Activated T-helper 2 cell treated with anti-CD3 and anti-CD28 coated beads, Interferon-gamma antibody, Interleukin-2, Interleukin-4, amounts not matched to agents 10 μg/mL and 5 μg/mL and 100 μg/mL, durations not matched to agents 14 hours and 24 hours and 36 hours (primary cell): ENCODE measurements at regions not wholly inside any gene's neighbourhood (a gene's known extent, or its start where the extent isn't known, plus 50 kb on each side); places are given as distances from the start of the nearest gene placed in this dataset.

Source experiments
- DNase-seq: peaks from one replicate; pipeline ENCODE4 v3.0.0; 2021; ENCODE audit warnings: low spot score
- H3K27ac Mint-ChIP-seq: one replicate; pipeline ENCODE4 v1.8.0; 2021; ENCODE audit warnings: mixed read lengths
- H3K27me3 Mint-ChIP-seq: one replicate; pipeline ENCODE4 v1.8.0; 2021; ENCODE audit warnings: low read depth, mixed read lengths
- H3K36me3 Mint-ChIP-seq: one replicate; pipeline ENCODE4 v1.8.0; 2021; ENCODE audit warnings: low read depth, mixed read lengths
- H3K4me1 Mint-ChIP-seq: one replicate; pipeline ENCODE4 v1.8.0; 2021; ENCODE audit warnings: low read depth, mixed read lengths
- H3K4me3 Mint-ChIP-seq: one replicate; pipeline ENCODE4 v1.8.0; 2021; ENCODE audit warnings: low read depth, mild to moderate bottlenecking, moderate library complexity, mixed read lengths
- H3K9me3 Mint-ChIP-seq: one replicate; pipeline ENCODE4 v1.8.0; 2021; ENCODE audit warnings: mixed read lengths
- intact Hi-C: fragments of 100-400 bp; cut with micrococcal nuclease; formaldehyde crosslinking; loops from one replicate; pipeline ENCODE4 v1.15.1; 2023

DNA sequence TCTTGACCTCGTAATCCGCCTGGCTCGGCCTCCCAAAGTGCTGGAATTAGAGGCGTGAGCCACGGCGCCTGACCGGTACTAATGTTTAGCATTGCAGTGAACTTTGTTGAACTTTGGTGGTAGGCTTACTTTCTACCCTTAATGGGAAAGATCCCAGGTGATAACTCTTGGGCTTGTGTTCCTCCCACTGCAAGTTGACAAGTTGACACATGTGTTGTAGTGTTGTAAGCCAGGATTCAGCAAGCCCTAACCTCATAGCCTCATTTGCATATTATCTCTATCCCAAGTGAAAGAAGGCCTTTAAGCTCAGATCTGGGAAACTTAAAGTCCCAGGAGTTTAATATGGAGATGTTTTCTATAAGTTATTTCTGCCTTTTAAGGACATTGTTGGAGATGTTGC, 80.0 kb upstream of the CLCN4 start:
- no peak for DNase-seq
- H3K36me3 Mint-ChIP-seq = peaks cover 11% of the 10 kb centered on the region
- H3K4me3 Mint-ChIP-seq = no peak overlapping the region
- intact Hi-C loops = no loop called here
- no peak overlapping the region for H3K27ac Mint-ChIP-seq
- H3K4me1 Mint-ChIP-seq = peaks cover 1% of the 10 kb centered on the region
- H3K27me3 Mint-ChIP-seq = no peaks in the 10 kb centered on the region
- H3K9me3 Mint-ChIP-seq = no peaks in the 10 kb centered on the region

- intact Hi-C loops = no loop called here
- Mint-ChIP-seq H3K9me3 (no peaks in the 10 kb centered on the region), H3K27me3 (no peaks in the 10 kb centered on the region), H3K36me3 (peaks cover 14% of the 10 kb centered on the region), H3K4me1 (peaks cover 3% of the 10 kb centered on the region), H3K4me3 (no peak overlapping the region), H3K27ac (no peak overlapping the region)
- DNase-seq = no peak
These were observed 79.2 kb upstream of the CLCN4 start for GRCh38 chrX:10077425-10078188.

GRCh38 chrX:10078266-10078665, 78.5 kb upstream of the CLCN4 start:
- no peak for DNase-seq
- intact Hi-C loops = no loop called here
- no peaks in the 10 kb centered on the region for H3K27me3 Mint-ChIP-seq
- H3K9me3 Mint-ChIP-seq = no peaks in the 10 kb centered on the region
- H3K4me3 Mint-ChIP-seq = no peak overlapping the region
- H3K4me1 Mint-ChIP-seq = peaks cover 10% of the 10 kb centered on the region
- H3K27ac Mint-ChIP-seq = no peak overlapping the region
- peaks cover 14% of the 10 kb centered on the region for H3K36me3 Mint-ChIP-seq

- Mint-ChIP-seq H3K36me3 (peaks cover 17% of the 10 kb centered on the region), H3K9me3 (no peaks in the 10 kb centered on the region), H3K4me3 (no peak overlapping the region), H3K27ac (no peak overlapping the region), H3K4me1 (peaks cover 14% of the 10 kb centered on the region), H3K27me3 (no peaks in the 10 kb centered on the region)
- DNase-seq = no peak
- intact Hi-C loops = no loop called here
These were observed 77.5 kb upstream of the CLCN4 start for GRCh38 chrX:10079231-10079630.

GRCh38 chrX:10083809-10084208, 73.0 kb upstream of the CLCN4 start:
- no peaks in the 10 kb centered on the region for H3K9me3 Mint-ChIP-seq
- intact Hi-C loops = loop anchor here (1.0 to 2.0 kb wide), 3 partner anchors 14 to 79 kb away; no protein-coding TSS in a partner anchor

GRCh38 chrX:10085223-10085622, 71.6 kb upstream of the CLCN4 start:
- no peak overlapping the region for H3K4me3 Mint-ChIP-seq
- H3K27ac Mint-ChIP-seq = no peak overlapping the region
- intact Hi-C loops = no loop called here
- DNase-seq = no peak
- H3K4me1 Mint-ChIP-seq = peaks cover 34% of the 10 kb centered on the region
- H3K9me3 Mint-ChIP-seq = no peaks in the 10 kb centered on the region
- H3K36me3 Mint-ChIP-seq = peaks cover 31% of the 10 kb centered on the region
- no peaks in the 10 kb centered on the region for H3K27me3 Mint-ChIP-seq

More at GRCh38 chrX:10083809-10084208, 73.0 kb upstream of the CLCN4 start:
- no peak for DNase-seq
- Mint-ChIP-seq H3K4me1 (peaks cover 34% of the 10 kb centered on the region), H3K27ac (peak overlapping the region; percentile 60), H3K36me3 (peaks cover 34% of the 10 kb centered on the region), H3K4me3 (no peak overlapping the region), H3K27me3 (no peaks in the 10 kb centered on the region)

- no peaks in the 10 kb centered on the region for H3K9me3 Mint-ChIP-seq
- H3K27me3 Mint-ChIP-seq = no peaks in the 10 kb centered on the region
- peaks cover 31% of the 10 kb centered on the region for H3K36me3 Mint-ChIP-seq
- no peak overlapping the region for H3K4me3 Mint-ChIP-seq
- no peak overlapping the region for H3K27ac Mint-ChIP-seq
- DNase-seq = no peak
- H3K4me1 Mint-ChIP-seq = peaks cover 34% of the 10 kb centered on the region
- intact Hi-C loops = no loop called here
These were observed 70.1 kb upstream of the CLCN4 start for GRCh38 chrX:10086676-10087075.

DNA sequence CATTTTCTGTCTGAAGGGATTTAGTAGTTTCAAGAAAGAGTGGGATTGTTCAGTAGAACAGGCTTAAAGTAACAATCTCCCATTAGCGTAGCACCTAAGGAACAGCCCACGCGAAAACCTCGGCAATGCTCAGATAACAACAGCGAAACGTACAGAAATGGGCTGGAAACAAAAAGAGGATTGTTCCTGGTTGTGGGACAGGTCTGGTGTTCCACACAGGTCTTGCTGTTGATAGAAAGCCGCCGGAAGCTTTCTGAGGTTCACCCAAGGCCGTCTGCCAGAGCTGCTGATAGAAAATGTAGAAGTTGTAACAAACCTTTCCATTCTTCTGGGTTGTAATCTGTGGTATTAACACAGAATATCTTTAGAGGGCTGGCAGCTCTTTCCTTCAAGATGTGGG, 69.4 kb upstream of the CLCN4 start:
- Mint-ChIP-seq H3K4me1 (peaks cover 33% of the 10 kb centered on the region), H3K9me3 (no peaks in the 10 kb centered on the region), H3K36me3 (peaks cover 32% of the 10 kb centered on the region), H3K27ac (no peak overlapping the region), H3K27me3 (no peaks in the 10 kb centered on the region), H3K4me3 (no peak overlapping the region)
- no peak for DNase-seq
- intact Hi-C loops = no loop called here

- Mint-ChIP-seq H3K27ac (no peak overlapping the region), H3K4me3 (no peak overlapping the region), H3K36me3 (peaks cover 40% of the 10 kb centered on the region), H3K27me3 (no peaks in the 10 kb centered on the region), H3K4me1 (peaks cover 20% of the 10 kb centered on the region), H3K9me3 (no peaks in the 10 kb centered on the region)
- DNase-seq = no peak
- intact Hi-C loops = no loop called here
These were observed 67.4 kb upstream of the CLCN4 start for GRCh38 chrX:10089378-10089795.

GRCh38 chrX:10090319-10090718, 66.5 kb upstream of the CLCN4 start:
- no peaks in the 10 kb centered on the region for H3K27me3 Mint-ChIP-seq
- no peak for DNase-seq
- H3K27ac Mint-ChIP-seq = no peak overlapping the region
- no peaks in the 10 kb centered on the region for H3K9me3 Mint-ChIP-seq
- intact Hi-C loops = no loop called here
- no peak overlapping the region for H3K4me3 Mint-ChIP-seq
- peaks cover 14% of the 10 kb centered on the region for H3K4me1 Mint-ChIP-seq
- peaks cover 35% of the 10 kb centered on the region for H3K36me3 Mint-ChIP-seq

DNA sequence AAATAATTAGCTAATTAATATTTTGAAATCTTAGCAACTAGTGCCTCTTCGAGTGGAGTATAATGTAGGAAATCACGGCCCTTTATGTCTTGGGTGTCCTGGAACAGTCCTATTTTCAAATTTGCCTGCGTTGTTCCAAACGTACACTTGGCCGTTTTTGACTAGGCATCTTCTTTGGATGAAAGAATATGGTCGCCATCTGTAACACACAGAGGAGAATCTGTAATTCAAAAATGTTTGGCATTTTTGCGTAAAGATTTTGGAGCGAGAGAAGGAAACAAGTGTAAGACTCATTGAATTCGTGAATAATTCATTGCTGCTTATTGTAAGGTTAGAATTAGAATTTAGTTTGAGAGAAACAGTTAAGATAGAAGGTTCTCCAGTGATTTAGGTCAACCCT, 61.5 kb upstream of the CLCN4 start:
- intact Hi-C loops = no loop called here
- peaks cover 47% of the 10 kb centered on the region for H3K36me3 Mint-ChIP-seq
- H3K27me3 Mint-ChIP-seq = no peaks in the 10 kb centered on the region
- H3K4me1 Mint-ChIP-seq = peaks cover 31% of the 10 kb centered on the region
- no peak for DNase-seq
- no peak overlapping the region for H3K4me3 Mint-ChIP-seq
- H3K9me3 Mint-ChIP-seq = no peaks in the 10 kb centered on the region
- no peak overlapping the region for H3K27ac Mint-ChIP-seq

DNA sequence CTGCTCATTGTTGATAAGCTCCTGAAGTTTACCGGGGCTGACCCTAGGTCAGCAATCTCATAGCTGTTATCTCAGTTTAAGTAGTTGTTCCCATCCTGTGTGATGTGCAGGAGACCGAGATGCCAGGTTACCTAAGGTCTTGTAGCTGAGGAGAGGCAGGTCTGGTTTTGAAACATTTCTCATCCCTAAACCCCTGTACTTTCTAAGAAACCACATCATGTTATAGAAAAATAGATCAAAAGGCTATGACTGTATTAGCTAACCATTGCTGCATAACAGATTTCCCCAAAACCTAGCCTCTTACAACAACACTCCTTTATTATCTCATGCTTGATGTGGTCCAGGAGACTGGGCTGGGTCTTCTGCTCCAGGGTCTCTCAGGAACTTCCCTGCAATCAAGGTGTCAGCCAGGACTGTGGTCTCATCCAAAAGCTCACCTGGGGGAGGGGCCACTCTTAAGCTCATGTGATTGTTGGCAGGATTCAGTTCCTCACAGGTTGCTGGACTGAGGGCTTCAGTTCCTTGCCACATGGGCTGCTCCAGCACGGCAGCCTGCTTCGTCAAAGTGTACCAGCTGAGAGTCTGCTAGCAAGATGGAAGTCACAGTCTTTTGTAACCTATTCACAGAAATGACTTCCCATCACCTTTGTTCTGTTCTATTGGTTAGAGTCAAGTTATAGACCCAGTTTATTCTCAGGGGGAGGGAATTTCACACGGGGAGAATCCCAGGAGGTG, 60.9 kb upstream of the CLCN4 start:
- no peaks in the 10 kb centered on the region for H3K27me3 Mint-ChIP-seq
- H3K27ac Mint-ChIP-seq = peak overlapping the region; percentile 61
- peaks cover 48% of the 10 kb centered on the region for H3K36me3 Mint-ChIP-seq
- peaks cover 31% of the 10 kb centered on the region for H3K4me1 Mint-ChIP-seq
- intact Hi-C loops = no loop called here
- no peaks in the 10 kb centered on the region for H3K9me3 Mint-ChIP-seq
- no peak for DNase-seq
- H3K4me3 Mint-ChIP-seq = no peak overlapping the region

GRCh38 chrX:10098270-10098713, 58.5 kb upstream of the CLCN4 start:
- peaks cover 52% of the 10 kb centered on the region for H3K36me3 Mint-ChIP-seq
- no peaks in the 10 kb centered on the region for H3K27me3 Mint-ChIP-seq
- peak overlapping the region; percentile 91 for H3K27ac Mint-ChIP-seq

More at GRCh38 chrX:10098270-10098713, 58.5 kb upstream of the CLCN4 start:
- peak overlapping the region; percentile 76 for H3K4me3 Mint-ChIP-seq
- intact Hi-C loops = loop anchor here (1.0 to 2.0 kb wide), 6 partner anchors 9 to 635 kb away; no protein-coding TSS in a partner anchor
- no peaks in the 10 kb centered on the region for H3K9me3 Mint-ChIP-seq
- peaks cover 31% of the 10 kb centered on the region for H3K4me1 Mint-ChIP-seq
- DNase-seq = peak; percentile 60
